HepG2 (cell line): ENCODE measurements at regions not wholly inside any gene's neighbourhood (a gene's known extent, or its start where the extent isn't known, plus 50 kb on each side); places are given as distances from the start of the nearest gene placed in this dataset.
"Not testable (repeated sequence)": the region's sequence is repeated elsewhere in the genome, so short reads cannot be mapped to it uniquely, and the experiment has no call there.

Source experiments
- ATF7 ChIP-seq, 2 experiments: fragments of 450-650 bp in 1 of 2; sonication (generic) in 1 of 2; formaldehyde crosslinking in 1 of 2; IDR thresholded peaks; 2 replicates each; pipeline versions ENCODE4 v1.4.0 to v1.6.1; 2016 to 2020; ENCODE audit warnings: antibody characterized with exemption in 1 of 2, mild to moderate bottlenecking in 1 of 2, missing genetic modification reagents in 1 of 2
- CREBL2 ChIP-seq: sonication (generic); formaldehyde crosslinking; IDR thresholded peaks from 2 replicates; pipeline ENCODE4 v1.8.1; 2023; ENCODE audit warnings: missing genetic modification reagents, mild to moderate bottlenecking, borderline replicate concordance
- EZH2 ChIP-seq: conservative IDR thresholded peaks from 2 replicates; pipeline ENCODE4 v1.6.1; 2012; ENCODE audit warnings: mild to moderate bottlenecking, low read depth, low read length, moderate library complexity
- HOXD1 ChIP-seq: sonication (generic); formaldehyde crosslinking; IDR thresholded peaks from 2 replicates; pipeline ENCODE4 v1.5.0; 2020; ENCODE audit warnings: missing genetic modification reagents
- MAZ ChIP-seq, 2 experiments: sonication (generic) in 1 of 2; formaldehyde crosslinking in 1 of 2; IDR thresholded peaks; 2 replicates each; pipeline versions ENCODE4 v1.5.0 to v1.6.1; 2012 to 2020; ENCODE audit warnings: low read depth in 2 of 2, mild to moderate bottlenecking in 2 of 2, borderline replicate concordance in 1 of 2, improper control_type of control experiment in 1 of 2, low read length in 1 of 2, missing genetic modification reagents in 1 of 2, moderate library complexity in 1 of 2
- NFE2 ChIP-seq: sonication (generic); formaldehyde crosslinking; IDR thresholded peaks from 2 replicates; pipeline ENCODE4 v1.4.0; 2020; ENCODE audit warnings: missing genetic modification reagents
- ONECUT2 ChIP-seq: sonication (generic); formaldehyde crosslinking; IDR thresholded peaks from 2 replicates; pipeline ENCODE4 v1.4.0; 2020; ENCODE audit warnings: missing genetic modification reagents
- SKI ChIP-seq: fragments of 450-650 bp; IDR thresholded peaks from one replicate; pipeline ENCODE4 v1.6.1; 2018; ENCODE audit warnings: mild to moderate bottlenecking; ENCODE audit not compliant: partially characterized antibody
- TAF1 ChIP-seq: sonication (generic); formaldehyde crosslinking; IDR thresholded peaks from 2 replicates; pipeline ENCODE4 v1.4.0; 2020; ENCODE audit warnings: missing genetic modification reagents
- ZNF83 ChIP-seq: sonication (generic); formaldehyde crosslinking; IDR thresholded peaks from 2 replicates; pipeline ENCODE4 v1.4.0; 2020; ENCODE audit warnings: missing genetic modification reagents, mild to moderate bottlenecking, borderline replicate concordance
- TF ChIP-seq, protein P1 (sequence below): sonication (generic); formaldehyde crosslinking; IDR thresholded peaks from 2 replicates; pipeline ENCODE4 v1.5.0; 2020; ENCODE audit warnings: mild to moderate bottlenecking, missing genetic modification reagents, moderate library complexity
- TF ChIP-seq, protein P2 (sequence below): sonication (generic); formaldehyde crosslinking; IDR thresholded peaks from 2 replicates; pipeline ENCODE4 v1.8.1; 2023; ENCODE audit warnings: mild to moderate bottlenecking, missing genetic modification reagents, borderline replicate concordance
- TF ChIP-seq, protein P3 (sequence below): sonication (generic); formaldehyde crosslinking; IDR thresholded peaks from 2 replicates; pipeline ENCODE4 v1.8.0; 2022; ENCODE audit warnings: low read depth, missing genetic modification reagents

- not testable (repeated sequence) for TF ChIP-seq ZNF83 (CRISPR knock-in tag); CREBL2 (CRISPR knock-in tag); NFE2 (CRISPR knock-in tag); MAZ (IDR thresholded peaks at IDR 0.05; ENCODE audit: borderline replicate concordance, low read depth, low read length); MAZ (CRISPR knock-in tag; IDR thresholded peaks at IDR 0.05; ENCODE audit: low read depth); EZH2; SKI; ONECUT2 (CRISPR knock-in tag); ATF7 (IDR thresholded peaks at IDR 0.05); ATF7 (CRISPR knock-in tag; IDR thresholded peaks at IDR 0.05); TAF1 (CRISPR knock-in tag); HOXD1
- TF ChIP-seq, protein P1, sequence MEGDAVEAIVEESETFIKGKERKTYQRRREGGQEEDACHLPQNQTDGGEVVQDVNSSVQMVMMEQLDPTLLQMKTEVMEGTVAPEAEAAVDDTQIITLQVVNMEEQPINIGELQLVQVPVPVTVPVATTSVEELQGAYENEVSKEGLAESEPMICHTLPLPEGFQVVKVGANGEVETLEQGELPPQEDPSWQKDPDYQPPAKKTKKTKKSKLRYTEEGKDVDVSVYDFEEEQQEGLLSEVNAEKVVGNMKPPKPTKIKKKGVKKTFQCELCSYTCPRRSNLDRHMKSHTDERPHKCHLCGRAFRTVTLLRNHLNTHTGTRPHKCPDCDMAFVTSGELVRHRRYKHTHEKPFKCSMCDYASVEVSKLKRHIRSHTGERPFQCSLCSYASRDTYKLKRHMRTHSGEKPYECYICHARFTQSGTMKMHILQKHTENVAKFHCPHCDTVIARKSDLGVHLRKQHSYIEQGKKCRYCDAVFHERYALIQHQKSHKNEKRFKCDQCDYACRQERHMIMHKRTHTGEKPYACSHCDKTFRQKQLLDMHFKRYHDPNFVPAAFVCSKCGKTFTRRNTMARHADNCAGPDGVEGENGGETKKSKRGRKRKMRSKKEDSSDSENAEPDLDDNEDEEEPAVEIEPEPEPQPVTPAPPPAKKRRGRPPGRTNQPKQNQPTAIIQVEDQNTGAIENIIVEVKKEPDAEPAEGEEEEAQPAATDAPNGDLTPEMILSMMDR (CRISPR knock-in tag) = not testable (repeated sequence)
- TF ChIP-seq, protein P2, sequence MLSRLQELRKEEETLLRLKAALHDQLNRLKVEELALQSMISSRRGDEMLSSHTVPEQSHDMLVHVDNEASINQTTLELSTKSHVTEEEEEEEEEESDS (CRISPR knock-in tag) = not testable (repeated sequence)
- TF ChIP-seq, protein P3, sequence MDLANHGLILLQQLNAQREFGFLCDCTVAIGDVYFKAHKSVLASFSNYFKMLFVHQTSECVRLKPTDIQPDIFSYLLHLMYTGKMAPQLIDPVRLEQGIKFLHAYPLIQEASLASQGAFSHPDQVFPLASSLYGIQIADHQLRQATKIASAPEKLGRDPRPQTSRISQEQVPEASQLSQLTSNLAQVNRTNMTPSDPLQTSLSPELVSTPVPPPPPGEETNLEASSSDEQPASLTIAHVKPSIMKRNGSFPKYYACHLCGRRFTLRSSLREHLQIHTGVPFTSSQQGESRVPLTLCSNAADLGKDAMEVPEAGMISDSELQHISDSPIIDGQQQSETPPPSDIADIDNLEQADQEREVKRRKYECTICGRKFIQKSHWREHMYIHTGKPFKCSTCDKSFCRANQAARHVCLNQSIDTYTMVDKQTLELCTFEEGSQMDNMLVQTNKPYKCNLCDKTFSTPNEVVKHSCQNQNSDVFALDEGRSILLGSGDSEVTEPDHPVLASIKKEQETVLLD = not testable (repeated sequence)
Measured at GRCh38 chr9:6135780-6136179, 79.8 kb upstream of the IL33 start.
